ENCODE measurements at regions not wholly inside any gene's neighbourhood (a gene's known extent, or its start where the extent isn't known, plus 50 kb on each side); places are given as distances from the start of the nearest gene placed in this dataset.

DNA sequence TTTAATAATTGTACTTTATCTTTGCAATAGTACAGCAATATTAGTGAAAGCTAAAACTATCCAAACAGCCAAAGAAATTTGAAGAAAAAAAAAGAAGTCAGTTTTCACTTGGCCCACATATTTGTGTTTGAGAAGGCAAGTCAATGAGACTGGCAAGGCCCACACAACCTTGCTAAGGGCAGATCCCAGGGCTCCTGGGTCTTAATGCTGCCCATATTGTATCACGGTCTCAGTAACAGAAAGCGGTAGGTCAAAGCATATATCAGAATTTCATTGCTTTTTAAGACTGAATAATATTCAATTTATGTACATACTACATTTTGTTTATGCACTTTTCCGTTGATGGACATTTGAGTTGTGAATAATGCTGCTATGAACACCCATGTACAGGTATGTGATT lies 262.0 kb upstream of the TOPAZ1 start:
- DNase-seq (ENCODE audit: low read depth) = no peak

DNA sequence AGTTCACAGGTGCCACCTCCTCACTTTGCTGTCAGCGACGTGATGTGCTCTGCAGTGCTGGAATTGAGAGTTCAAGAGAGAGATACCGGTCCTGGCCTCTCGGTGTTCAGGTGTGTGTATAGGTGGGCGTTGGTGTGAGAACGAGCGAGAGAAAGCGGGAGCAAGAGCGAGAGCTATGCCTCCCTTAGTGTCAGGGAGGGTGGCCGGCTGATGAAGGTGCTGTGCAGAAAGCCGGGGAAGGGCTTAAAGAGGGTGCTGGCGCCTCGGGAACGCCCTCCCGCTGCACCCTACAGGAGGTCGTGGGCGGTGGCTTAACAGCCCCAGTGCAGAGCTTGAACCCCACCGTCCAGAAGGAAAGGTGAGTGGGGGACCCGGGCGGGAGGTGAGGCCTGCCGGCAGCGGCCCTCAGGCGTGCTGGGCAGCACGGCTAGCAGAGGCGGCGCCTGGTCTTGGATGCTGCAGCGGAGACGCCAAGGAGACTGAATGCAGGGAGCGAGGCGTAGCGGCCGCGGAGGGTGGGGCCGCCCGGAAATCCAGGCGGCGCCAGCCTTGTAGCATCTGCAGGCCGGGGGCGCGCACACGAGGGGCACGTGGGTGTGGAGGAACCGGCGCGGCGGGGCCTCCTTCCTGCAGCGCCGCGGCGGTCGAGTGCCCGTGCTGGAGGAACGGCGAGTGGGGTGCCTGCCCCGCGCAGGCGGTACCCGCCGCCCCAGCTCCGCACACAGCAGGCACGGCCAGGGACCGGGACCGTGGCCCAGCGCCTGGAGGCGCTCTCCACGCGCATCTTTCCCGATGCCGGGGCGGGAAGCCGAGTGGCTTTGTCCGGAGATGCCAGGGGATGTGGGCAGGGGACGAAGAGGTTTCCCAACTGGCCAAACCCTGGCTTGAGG lies 246.8 kb upstream of the TOPAZ1 start:
- DNase-seq (ENCODE audit: low read depth) = peak; percentile 66

DNA sequence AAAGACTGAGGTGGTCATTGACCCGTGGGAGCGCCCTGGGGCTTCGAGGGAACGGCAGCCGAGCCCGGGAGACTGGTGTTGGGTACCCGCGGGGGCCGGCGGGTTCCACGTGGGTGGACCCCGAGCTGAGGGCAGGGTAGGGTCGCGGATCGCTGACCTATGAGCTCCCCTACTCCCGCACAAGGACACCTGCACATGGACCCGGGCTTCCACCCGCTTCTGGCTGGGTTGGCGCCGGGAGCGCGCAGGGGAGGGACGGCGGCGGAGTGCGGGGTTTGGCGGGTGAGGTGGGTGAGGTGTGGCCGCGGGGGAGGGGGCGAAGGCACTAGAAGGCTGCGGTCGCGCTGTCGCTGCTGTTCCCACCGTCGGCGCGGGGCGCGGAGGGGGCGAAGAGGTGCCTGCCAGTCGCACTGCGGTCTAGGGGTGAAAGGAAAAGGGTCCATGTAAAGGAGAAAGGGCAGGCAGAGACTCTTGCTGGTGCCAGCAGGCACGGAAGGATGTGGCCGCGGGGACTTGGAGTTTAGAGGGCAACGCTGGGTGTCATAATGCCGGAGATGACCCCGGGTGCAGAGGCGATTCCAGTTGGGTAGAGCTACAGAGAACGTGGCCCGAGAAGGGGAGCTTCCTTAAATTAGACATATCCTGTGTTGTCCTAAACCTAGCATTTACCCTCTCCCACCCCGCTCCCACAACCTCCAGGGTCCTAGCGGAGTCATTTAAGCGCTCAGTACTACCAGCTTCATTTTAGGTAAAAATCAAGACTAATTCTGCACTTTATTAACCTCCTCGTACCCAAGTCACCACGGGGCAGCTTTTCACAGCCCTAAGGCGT lies 245.9 kb upstream of the TOPAZ1 start:
- DNase-seq (ENCODE audit: low read depth) = peak; percentile 39

DNA sequence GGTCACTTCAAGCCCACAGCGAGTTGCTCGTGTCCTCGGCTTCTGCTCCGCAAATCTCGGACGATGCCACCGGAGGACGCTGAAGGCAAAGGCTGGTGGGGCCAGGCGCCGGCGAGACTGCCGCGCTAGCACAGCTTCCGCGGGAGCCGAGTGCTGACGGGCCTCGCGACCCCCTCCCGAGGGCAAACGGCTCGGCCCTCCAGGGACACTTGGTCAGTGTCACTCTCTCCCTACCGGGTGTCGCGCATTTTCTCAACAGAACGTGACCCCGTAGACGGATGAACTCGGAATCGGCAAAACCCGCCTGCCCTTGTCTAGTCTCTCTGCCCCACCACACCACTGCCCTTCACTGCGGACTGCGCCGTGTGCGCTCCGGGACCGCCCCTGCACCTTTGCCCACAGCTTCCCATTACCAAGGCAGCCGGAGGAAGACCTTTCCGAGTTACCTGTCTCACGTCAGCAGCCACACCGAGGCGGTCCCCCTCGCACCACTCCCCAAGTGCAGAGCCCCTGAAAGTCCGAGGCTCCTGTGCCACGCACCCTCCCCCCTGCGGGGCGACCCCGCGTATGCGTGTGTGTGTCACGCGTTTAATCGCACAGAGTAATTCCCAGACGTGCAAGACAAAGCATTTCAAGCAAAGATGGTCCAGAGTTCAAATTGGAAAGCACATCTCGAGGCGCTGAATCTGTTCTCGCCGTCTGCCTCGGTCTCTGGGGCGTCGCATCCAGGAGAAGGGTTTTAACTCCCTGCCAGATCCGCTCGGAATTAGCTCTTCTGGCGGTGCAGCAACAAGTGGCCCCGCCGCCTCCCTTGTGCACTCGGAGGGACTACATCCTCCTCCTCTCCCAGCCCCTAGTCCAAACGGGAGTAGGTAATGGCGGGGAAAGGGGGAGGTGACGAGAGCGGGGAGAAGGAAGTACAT lies 245.0 kb upstream of the TOPAZ1 start:
- peak; percentile 70 for DNase-seq (ENCODE audit: low read depth)

DNA sequence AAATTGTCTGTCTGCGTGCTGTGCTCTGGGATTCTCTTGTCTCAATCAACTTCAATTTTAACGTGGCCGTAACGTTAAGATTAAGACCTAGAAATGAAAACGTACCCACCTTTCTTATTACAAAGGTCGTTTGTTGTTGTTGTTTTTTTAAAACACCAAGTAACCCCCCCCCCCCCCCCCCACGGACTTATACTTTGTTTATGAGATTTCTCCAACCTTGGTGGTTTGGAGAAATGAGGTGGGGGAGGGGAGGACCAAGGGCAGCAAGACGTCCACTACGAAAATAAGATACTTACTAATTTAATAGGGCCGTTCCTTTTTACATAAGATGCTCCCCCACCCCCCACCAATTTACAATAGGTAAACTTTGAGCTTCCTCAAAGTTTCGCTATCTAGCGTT lies 244.4 kb upstream of the TOPAZ1 start:
- DNase-seq (ENCODE audit: low read depth) = no peak

DNA sequence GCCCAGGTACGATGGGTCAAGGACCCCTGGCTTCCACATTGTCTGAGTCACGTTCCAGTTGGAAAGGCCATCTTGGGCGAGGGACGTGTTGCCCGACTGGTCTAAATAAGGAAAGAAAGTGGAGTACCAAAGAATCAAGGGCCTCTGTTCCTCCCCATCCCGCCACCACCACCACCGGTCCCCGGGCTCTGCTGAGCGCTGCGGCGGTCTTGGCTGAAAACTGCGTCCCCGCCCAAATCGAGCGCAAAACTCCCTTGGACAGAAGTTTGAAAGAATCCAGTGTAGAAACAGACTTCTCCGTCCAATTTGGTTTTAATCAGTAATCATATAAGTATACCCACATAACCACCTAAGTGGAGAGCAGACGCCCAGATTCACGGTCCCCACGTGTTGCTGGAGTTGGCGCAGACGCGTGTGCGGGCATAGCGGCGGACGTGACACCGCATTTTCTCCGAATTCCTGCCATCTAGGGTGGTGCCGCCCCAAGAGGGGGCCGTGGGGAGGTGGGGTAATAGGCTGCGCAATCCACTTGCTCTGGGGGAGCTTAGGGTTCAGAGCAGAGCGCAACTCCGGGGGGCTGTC lies 243.8 kb upstream of the TOPAZ1 start:
- DNase-seq (ENCODE audit: low read depth) = no peak

DNA sequence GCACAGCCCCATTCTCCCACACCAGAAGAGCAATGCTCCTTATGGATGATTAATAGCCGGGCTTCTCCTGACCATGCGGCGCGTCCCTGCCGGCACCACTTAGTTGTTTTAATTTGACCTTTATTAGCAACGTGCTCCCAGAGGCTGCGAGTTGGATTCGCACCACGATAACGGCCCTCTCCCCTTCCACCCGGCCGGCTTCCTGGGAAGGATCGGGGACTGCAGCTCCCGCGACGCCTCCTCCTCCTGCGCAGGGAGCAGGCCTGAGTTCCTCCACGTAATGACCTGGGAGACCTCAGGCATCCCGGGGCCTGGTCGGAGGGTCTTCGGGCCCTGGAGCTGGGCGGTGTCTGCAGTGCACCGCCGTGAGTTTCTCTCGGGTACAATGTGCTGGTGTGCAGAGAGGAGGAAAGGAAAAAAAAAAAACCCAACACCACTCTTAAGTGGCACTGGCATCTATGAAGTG lies 243.3 kb upstream of the TOPAZ1 start:
- no peak for DNase-seq (ENCODE audit: low read depth)

DNA sequence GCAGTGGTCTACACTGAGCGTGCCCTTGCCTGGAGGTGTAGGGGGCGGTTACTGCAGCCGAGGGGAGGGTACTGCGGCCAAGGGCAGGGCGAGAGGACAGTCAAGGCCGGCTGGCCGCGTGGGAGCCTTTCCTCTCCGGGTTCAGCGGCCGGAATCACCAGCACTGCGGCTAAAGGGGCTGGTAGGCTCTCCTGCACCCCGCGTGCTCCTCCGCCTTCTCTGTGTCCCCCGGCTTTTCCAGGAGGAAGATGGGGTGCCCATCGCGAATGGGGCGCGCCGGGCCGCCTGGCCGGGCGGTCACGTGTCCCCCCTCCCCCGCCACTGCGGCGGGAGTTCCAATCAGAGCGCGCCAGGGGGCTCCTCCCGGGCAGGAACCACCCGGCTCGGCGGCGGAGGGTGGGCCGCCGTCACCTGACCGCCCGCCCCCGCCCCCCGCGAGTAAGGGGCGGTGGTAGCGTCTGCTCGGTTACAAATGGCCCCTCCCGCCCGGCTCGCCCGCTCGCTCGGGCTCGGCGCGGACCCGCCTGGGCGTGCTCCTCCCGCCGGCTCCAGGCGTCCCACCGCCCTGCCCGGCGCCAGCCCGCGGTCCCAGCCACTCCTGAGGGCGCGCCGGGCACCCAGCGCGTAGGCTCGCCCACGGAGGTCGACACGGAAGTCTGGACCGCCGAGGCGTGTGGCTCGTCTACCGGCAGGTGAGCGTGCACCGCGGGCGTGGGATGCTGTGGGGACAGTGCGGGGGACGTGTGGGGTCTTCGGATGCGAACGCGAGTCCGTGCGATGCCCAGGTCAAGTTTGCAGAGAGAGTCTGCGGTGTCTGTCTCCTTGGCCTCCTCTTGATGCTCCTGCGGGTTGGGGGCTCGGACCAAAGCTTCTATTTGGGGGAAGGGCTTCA lies 242.6 kb upstream of the TOPAZ1 start:
- peak; percentile 88 for DNase-seq (ENCODE audit: low read depth)

DNA sequence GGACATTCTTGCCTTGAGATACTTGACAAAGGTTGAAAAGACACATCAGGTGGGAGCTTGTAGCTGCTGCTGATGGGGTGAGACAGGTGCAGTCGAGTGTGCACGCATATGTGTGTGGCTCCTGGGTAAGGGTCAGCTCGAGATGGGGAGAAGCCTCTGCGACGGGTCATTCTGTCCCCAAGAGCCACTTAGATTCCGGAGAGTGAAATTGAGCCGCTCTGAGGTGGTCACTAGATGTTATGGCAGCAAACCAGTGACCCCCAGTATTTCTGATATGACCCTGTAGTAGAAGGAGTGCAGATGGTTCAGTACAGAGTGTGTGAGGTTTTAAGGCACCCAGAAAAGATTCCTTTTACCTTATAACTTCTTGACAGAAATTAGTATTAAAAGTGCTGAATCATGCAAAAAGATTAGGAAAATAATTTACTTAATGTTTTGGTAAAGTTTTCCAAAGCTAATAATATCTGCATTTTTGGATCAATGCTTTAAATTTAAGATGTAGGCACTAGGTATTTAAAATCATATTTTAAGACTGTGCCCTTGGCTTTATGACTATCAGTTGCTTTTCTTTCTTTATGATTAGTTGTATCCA lies 241.9 kb upstream of the TOPAZ1 start:
- DNase-seq (ENCODE audit: low read depth) = no peak

DNA sequence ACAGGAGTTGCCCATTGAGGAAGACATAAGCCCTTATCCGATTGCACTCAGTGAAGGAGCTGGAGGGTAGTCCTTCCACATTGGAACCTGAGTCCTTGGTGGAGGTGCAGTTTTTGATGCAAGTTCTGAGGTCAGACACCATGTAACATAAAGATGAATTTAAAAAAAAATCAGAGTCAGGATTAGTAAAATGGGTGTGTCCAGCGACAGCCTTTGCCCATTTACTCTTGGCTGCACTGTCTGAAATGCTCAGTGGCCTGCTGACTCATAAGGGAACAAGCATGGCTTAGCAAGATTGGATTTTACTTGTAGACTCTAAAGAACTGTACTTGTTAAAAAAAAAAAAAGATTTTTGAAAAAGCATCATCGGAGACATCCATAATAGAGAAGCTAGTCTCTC lies 241.1 kb upstream of the TOPAZ1 start:
- DNase-seq (ENCODE audit: low read depth) = peak; percentile 60

DNA sequence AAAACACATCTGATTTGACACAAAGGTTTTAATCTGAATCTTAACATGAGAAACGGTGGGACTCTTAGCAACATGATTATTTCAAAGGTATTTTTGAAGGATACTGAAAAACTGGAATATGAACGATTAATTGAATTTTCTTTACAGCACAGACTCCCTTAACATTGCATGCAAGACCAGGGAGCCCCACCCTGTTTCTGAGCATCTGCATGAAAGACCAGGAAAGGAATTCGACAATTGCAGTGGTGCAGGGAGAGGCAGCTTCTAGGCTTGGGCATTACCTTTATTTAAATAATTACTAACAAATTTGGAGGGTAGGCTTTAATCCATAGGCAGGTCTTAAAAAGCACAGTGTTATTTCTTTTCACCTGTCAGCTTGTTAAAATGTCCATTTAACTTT lies 240.6 kb upstream of the TOPAZ1 start:
- DNase-seq (ENCODE audit: low read depth) = no peak

DNA sequence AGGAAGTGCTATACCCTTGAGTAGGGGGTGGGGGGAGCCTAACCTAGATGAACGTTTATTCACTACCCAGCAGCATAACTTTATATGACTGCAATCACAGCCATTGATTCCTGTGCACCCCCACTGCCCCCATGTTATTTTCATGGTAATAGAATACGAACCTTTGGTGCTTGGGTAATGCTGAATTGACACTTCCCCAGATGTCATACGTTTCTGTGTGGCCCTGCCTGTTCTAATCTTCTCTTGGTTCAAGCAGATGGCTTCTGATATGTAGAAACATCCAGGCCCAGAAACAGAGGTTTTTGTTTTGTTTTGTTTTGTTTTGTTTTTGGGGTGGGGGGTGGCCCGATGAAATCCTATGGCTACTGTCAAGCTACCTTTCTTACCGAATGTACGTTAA lies 237.9 kb upstream of the TOPAZ1 start:
- DNase-seq (ENCODE audit: low read depth) = no peak

DNA sequence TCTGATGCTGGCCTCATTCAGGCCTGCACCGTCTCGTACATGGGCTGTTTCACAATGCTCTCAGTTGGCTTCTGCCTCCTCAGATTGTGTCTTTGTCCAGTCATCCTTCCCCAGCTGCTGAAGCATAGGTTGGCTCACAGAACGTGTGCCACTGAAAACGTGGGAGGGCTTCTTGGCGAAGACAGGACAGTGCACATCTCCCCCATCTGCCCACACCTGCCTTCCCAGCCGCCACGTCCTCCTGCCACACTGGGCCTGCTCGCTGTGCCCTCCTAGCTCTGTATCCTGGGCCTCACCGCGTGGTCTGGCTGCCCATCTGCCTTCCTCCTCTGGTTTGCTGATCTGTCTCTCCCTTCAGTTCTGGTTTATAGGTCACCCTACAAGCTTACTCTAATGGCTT lies 230.0 kb upstream of the TOPAZ1 start:
- DNase-seq (ENCODE audit: low read depth) = no peak

DNA sequence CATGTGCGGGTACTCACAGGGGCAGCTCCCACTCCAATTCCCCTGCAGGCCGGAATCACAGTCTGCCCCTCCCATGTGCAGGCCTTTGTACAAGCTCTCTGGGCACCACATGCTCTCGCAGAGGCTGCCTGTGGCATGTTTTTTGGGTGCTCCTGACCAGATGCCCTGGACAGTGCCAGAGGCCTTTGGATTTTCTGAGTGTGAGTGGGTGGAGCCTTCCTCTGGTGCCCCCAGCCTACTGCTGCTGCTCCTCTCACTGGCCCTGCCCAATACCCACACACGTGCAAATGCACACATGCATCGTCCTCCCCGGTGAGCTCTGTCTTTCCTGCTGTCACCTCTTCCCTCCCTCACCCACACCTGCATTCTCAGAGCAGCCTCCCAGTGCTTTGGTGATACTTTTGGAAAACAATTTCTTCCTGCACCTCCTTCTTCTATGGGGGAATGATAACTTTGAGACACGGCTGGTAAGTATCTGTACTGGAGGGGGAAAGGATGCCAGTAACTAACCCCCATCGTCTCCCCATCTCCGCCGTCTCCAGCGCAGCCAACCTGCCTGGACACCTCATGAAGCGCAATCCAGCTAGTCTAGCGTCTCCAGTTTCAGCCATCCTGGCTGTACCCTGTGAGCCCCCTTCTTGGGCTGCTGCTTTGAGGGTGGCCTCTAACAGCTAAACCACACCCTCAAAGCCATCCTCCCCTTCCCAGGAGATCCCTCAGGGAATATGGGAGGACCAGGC lies 229.4 kb upstream of the TOPAZ1 start:
- no peak for DNase-seq (ENCODE audit: low read depth)

DNA sequence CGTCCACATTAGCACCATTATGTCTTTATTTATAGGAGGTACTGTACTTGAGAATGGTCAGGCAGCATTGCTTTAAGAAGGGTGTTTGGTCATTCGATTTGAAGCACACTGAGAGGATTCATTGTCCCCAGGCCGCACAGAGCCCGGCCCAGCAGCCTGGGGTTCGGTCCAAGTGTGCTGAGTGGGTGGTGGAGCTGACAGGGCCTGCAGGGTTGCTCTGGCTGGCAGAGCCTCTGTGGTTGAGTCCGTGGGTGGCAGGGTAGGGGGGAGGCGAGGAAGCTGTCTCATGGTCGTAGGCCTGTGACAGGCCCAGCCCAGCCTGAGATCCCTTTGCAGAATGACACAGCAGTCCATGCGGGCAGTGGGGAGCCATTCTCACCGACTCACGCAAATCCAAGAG lies 227.7 kb upstream of the TOPAZ1 start:
- DNase-seq (ENCODE audit: low read depth) = peak; percentile 10

DNA sequence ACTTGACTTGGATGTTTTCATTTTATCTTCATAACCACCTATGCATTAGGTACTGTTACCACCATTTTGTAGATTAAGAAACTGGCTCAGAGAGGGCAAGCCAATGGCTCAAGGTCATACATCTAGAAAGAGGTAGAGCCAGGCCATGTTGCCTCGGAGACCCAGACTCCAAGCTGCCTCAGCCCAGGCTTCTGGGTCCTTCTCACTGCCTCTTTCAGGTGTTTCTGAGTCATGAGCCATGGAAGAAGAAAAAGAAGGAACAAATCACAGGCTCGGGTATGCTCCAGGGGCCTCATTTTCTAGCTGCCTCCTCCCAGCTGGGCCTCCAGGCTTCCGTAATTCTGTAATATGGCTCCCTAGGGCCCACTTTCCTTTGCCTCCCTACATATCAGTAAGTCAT lies 226.5 kb upstream of the TOPAZ1 start:
- DNase-seq (ENCODE audit: low read depth) = no peak

DNA sequence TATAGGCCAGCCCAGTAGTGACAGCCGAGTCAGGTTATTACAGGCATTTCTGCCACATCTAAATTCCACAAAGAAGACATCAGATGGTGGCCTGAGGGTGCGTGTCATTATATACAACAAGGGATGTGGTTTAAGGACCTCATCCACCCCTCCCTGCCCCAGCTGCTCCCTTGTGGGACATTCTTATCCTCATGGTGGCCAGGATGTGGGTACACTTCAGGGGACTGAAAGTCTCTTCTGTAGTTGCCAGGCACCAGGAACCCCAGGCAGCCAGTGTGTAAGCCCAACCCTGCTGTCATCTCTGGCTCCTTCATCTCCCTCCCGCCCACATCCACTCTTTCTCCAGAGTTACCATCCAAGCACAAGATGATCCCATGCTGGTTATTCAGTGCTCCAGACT lies 224.9 kb upstream of the TOPAZ1 start:
- peak; percentile 11 for DNase-seq (ENCODE audit: low read depth)

DNA sequence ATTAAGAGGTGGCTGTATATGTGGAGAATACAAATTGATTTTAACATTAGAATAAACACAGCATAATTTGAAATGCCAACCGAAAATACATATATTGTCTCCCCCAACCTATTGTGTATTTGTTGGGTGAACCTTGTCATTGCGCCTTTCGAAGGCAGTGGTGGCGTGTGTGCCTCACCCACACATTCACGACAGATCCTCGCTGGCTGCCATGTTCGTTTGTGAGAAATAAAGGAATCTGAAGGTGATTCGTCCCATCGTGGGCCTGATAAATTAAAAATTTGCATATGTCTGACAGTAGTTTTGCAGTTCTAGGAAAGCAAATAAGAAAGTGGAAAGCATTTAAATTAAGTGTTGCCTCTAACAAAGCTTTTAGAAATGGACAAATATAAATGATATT lies 222.8 kb upstream of the TOPAZ1 start:
- DNase-seq (ENCODE audit: low read depth) = no peak

DNA sequence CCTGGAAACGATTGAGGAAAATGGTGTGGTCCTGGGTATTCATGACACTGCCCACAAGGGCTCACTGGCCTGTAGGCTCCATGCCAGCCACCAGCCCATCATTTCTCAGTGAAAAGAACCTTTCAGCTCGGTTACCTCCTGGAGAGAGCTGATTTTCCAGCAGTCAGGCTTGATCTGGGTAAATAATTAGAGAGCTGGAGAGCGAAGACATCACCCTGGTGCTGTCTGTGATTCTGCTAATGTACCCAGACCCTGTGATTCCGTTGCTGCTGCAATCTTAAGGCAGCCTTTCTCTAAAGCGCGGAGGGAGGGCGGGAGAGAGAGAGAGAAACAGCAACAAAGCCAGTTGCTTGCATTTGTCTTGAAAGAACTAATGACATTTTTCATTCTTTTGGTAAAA lies 221.9 kb upstream of the TOPAZ1 start:
- no peak for DNase-seq (ENCODE audit: low read depth)

Measured in Daoy (cell line).